ENCODE measurements at regions not wholly inside any gene's neighbourhood (a gene's known extent, or its start where the extent isn't known, plus 50 kb on each side); places are given as distances from the start of the nearest gene placed in this dataset.

- H3K9ac ChIP-seq (ENCODE audit: low read length): no peak overlapping the region
Observed at GRCh38 chr6:166687070-166687878, 60.2 kb upstream of the RPS6KA2 start.

DNA sequence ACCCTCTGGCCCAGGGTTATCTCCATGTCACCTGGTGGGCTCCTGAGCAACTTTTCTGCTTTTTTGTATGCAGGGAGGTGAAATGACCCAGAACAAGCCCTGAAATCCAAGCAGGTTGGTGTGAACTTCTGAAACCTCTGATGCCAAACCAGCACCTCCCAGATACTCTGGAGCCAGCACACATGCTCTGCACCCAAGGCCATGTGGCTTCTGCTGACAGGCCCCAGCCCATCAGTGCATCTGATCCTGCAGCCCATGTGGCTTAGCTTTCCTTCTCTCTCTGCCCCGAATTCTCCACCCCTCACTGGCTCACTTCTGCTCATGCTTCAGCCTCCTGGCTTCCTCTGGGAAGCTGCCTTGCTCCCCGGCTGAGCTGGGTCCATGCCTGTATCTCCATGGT lies 59.3 kb upstream of the RPS6KA2 start:
- Histone ChIP-seq H3K27ac (ENCODE audit: low read depth, low read length, poor library complexity, severe bottlenecking) (no peak overlapping the region), H3K79me2 (ENCODE audit: insufficient read depth, low read length) (no peaks in the 10 kb centered on the region), H3F3A (ENCODE audit: insufficient read depth, low read length) (no peaks in the 10 kb centered on the region), H2AFZ (ENCODE audit: low read length) (no peak overlapping the region), H3K9me3 (ENCODE audit: low read length) (no peaks in the 10 kb centered on the region), H4K20me1 (ENCODE audit: insufficient read depth, low read length) (no peaks in the 10 kb centered on the region), H3K9me2 (ENCODE audit: low read depth, low read length) (no peaks in the 10 kb centered on the region), H3K4me2 (ENCODE audit: low read length) (no peak overlapping the region), H3K27me3 (ENCODE audit: insufficient read depth, low read length) (peaks cover 7% of the 10 kb centered on the region), H3K9ac (ENCODE audit: low read length) (no peak overlapping the region), H3K4me1 (ENCODE audit: insufficient read depth, low read length, severe bottlenecking) (no peaks in the 10 kb centered on the region), H3K4me3 (ENCODE audit: low read depth, low read length, poor library complexity, severe bottlenecking) (no peak overlapping the region), H3K36me3 (ENCODE audit: insufficient read depth, low read length) (no peaks in the 10 kb centered on the region)
- TF ChIP-seq EZH2 (IDR thresholded peaks at IDR 0.05; ENCODE audit: borderline replicate concordance, low read length) (no peak), CTCF (IDR thresholded peaks at IDR 0.05; ENCODE audit: low read length) (no peak)

More at GRCh38 chr6:166687070-166687878, 60.2 kb upstream of the RPS6KA2 start:
- no peak overlapping the region for H3K27ac ChIP-seq (ENCODE audit: low read depth, low read length, poor library complexity, severe bottlenecking)
- no peaks in the 10 kb centered on the region for H3F3A ChIP-seq (ENCODE audit: insufficient read depth, low read length)
- H3K36me3 ChIP-seq (ENCODE audit: insufficient read depth, low read length): no peaks in the 10 kb centered on the region
- H3K4me2 ChIP-seq (ENCODE audit: low read length): no peak overlapping the region
- H4K20me1 ChIP-seq (ENCODE audit: insufficient read depth, low read length): no peaks in the 10 kb centered on the region
- no peaks in the 10 kb centered on the region for H3K79me2 ChIP-seq (ENCODE audit: insufficient read depth, low read length)
- H3K9me2 ChIP-seq (ENCODE audit: low read depth, low read length): no peaks in the 10 kb centered on the region
- H2AFZ ChIP-seq (ENCODE audit: low read length): no peak overlapping the region
- no peak for TF ChIP-seq EZH2 (IDR thresholded peaks at IDR 0.05; ENCODE audit: borderline replicate concordance, low read length)
- TF ChIP-seq CTCF (IDR thresholded peaks at IDR 0.05; ENCODE audit: low read length): no peak
- no peaks in the 10 kb centered on the region for H3K4me1 ChIP-seq (ENCODE audit: insufficient read depth, low read length, severe bottlenecking)
- H3K9me3 ChIP-seq (ENCODE audit: low read length): no peaks in the 10 kb centered on the region
- H3K4me3 ChIP-seq (ENCODE audit: low read depth, low read length, poor library complexity, severe bottlenecking): no peak overlapping the region
- peaks cover 7% of the 10 kb centered on the region for H3K27me3 ChIP-seq (ENCODE audit: insufficient read depth, low read length)

- Histone ChIP-seq H4K20me1 (ENCODE audit: insufficient read depth, low read length) (no peaks in the 10 kb centered on the region), H3K4me2 (ENCODE audit: low read length) (no peak overlapping the region), H3K9me3 (ENCODE audit: low read length) (no peaks in the 10 kb centered on the region), H3K4me1 (ENCODE audit: insufficient read depth, low read length, severe bottlenecking) (no peaks in the 10 kb centered on the region), H2AFZ (ENCODE audit: low read length) (no peak overlapping the region), H3K9ac (ENCODE audit: low read length) (no peak overlapping the region), H3K27me3 (ENCODE audit: insufficient read depth, low read length) (peaks cover 4% of the 10 kb centered on the region), H3K9me2 (ENCODE audit: low read depth, low read length) (no peaks in the 10 kb centered on the region), H3K27ac (ENCODE audit: low read depth, low read length, poor library complexity, severe bottlenecking) (no peak overlapping the region), H3K36me3 (ENCODE audit: insufficient read depth, low read length) (no peaks in the 10 kb centered on the region), H3K4me3 (ENCODE audit: low read depth, low read length, poor library complexity, severe bottlenecking) (no peak overlapping the region), H3K79me2 (ENCODE audit: insufficient read depth, low read length) (no peaks in the 10 kb centered on the region), H3F3A (ENCODE audit: insufficient read depth, low read length) (no peaks in the 10 kb centered on the region)
- no peak for TF ChIP-seq CTCF (IDR thresholded peaks at IDR 0.05; ENCODE audit: low read length)
- TF ChIP-seq EZH2 (IDR thresholded peaks at IDR 0.05; ENCODE audit: borderline replicate concordance, low read length): no peak
Observed at GRCh38 chr6:166684866-166685265, 57.8 kb upstream of the RPS6KA2 start.

Data from OCI-LY1 (cell line).